GM12891 (cell line): ENCODE measurements at regions not wholly inside any gene's neighbourhood (a gene's known extent, or its start where the extent isn't known, plus 50 kb on each side); places are given as distances from the start of the nearest gene placed in this dataset.

Experiments used
- DNase-seq: peaks from one replicate; pipeline ENCODE4 v3.0.0; 2011; ENCODE audit warnings: low spot score; ENCODE audit not compliant: insufficient read length
- FAIRE-seq: peaks from 2 replicates; lab custom pipeline; 2011; peaks lifted over from hg19 to GRCh38; lab: Jason Lieb, UNC
- PAX5 ChIP-seq: IDR thresholded peaks from 2 replicates; pipeline ENCODE4 v1.6.1; 2011; ENCODE audit warnings: low read length, moderate library complexity, mild to moderate bottlenecking; ENCODE audit not compliant: insufficient read depth, severe bottlenecking
- POLR2A ChIP-seq: IDR thresholded peaks from 2 replicates; pipeline ENCODE4 v1.6.1; 2011; ENCODE audit warnings: low read depth, low read length, control low read depth
- POLR2AphosphoS5 ChIP-seq: IDR thresholded peaks from 2 replicates; pipeline ENCODE4 v1.6.1; 2011; ENCODE audit warnings: low read depth, low read length, control low read depth
- POU2F2 ChIP-seq: IDR thresholded peaks from 2 replicates; pipeline ENCODE4 v1.6.1; 2011; ENCODE audit warnings: low read depth, mild to moderate bottlenecking, control low read depth, low read length, moderate library complexity
- SPI1 ChIP-seq: IDR thresholded peaks from 2 replicates; pipeline ENCODE4 v1.6.1; 2011; ENCODE audit warnings: low read depth, low read length, control low read depth
- TAF1 ChIP-seq: IDR thresholded peaks from 2 replicates; pipeline ENCODE4 v1.6.1; 2011; ENCODE audit warnings: low read depth, low read length, control low read depth

DNA sequence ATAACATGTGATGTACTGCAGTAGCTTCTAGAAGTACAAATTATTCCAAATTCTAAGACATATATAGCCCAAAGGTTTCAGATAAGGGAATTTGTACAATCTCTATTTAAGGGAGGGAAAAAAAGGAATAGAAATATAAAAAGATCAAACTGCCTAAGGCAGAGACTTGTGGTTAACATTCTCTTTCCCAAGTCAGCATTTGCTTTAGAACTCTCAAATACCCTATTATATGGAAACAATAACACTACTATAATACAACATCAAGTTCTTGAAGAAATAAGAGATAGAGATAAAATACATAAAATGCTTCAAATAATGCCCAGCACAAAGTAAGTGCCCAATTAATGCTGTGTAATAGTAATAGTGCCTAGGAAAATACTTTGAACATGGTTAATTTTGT lies 123.1 kb downstream of the CRPPA start:
- DNase-seq (no peak), FAIRE-seq (no peak)
- TF ChIP-seq TAF1, result no peak
- TF ChIP-seq POU2F2, result no peak
- no peak for TF ChIP-seq PAX5
- no peak for TF ChIP-seq POLR2AphosphoS5
- TF ChIP-seq POLR2A, result no peak
- TF ChIP-seq SPI1, result no peak

DNA sequence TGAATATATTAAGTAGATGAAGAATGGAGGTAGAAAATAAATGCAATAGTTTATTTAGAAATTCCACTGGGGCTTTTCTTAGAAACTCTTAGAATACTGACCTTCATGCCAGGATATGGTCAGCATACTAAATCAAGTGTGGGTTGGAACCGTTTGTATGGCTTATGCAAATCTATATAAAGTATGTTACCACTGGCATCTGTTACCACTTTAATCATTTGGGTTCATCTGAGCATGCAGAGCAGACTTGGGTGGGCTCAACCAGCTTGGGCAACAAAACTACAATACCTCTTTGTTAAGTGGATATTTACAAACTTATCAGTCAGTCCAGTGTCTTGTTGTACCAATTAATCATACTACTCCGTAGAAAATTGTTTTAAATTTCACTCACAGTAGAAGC lies 125.8 kb downstream of the CRPPA start:
- DNase-seq (no peak), FAIRE-seq (no peak)
- no peak for TF ChIP-seq POLR2A
- TF ChIP-seq POLR2AphosphoS5, result no peak
- no peak for TF ChIP-seq TAF1
- no peak for TF ChIP-seq PAX5
- TF ChIP-seq SPI1, result no peak
- no peak for TF ChIP-seq POU2F2

DNA sequence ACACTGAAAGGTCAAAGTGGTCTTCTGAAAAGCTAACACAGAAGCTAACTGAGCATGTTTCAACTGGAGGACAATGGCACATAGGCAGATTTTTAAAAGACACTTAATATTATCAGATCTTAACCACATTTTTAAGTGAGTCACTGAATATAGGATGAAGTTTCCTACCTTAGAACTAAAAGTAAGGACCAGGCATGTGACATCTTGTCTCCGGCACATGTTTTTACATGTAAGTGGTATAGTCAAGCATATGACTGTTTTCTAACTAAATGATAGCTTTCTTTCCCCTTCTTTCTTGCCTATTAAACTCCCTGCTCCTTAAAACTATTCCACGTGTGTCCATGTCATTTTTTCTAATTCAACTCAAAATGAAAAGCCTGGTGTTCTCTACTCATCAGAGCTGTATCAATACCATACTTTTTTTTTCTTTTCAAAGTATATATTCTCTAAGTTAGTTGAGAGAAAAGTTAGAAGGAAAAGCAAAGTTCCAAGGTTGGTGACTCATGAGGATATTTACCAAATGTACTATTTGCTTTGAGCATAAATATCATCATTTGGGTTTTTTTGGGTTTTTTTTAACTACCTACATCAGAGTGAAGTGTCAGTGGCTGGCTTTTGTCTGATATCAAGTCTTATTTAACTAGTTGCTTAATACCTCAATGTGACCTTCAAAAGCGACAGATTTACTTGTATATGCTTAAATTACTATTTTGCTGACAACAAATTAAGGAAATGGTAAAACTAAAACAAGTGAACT lies 127.5 kb downstream of the CRPPA start:
- DNase-seq (no peak), FAIRE-seq (no peak)

DNA sequence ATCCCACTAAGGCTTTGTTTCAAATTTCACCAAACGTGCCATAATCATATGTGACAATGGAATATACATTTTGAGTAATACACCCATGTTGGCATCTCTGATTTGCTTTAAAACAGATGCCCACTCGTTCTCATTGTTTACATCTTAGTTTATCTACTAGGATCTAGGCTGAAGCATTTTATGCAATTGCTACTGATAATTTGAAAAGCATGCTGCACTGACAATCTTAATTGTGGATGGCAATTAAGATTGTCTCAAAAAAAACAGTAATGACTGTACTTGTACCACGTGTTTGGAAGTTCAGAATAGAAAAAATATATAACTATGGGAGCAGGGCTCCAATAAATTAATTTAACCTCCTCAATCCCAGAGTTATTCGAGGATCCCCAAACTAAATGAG lies 136.8 kb downstream of the CRPPA start:
- no peak for DNase-seq
- FAIRE-seq, result no peak
- TF ChIP-seq SPI1, result no peak
- no peak for TF ChIP-seq PAX5
- TF ChIP-seq TAF1, result no peak
- no peak for TF ChIP-seq POLR2AphosphoS5
- no peak for TF ChIP-seq POU2F2

More for the DNA sequence above, 127.5 kb downstream of the CRPPA start:
- TF ChIP-seq TAF1 (no peak), POLR2A (no peak), SPI1 (no peak), POU2F2 (no peak), POLR2AphosphoS5 (no peak), PAX5 (no peak)

DNA sequence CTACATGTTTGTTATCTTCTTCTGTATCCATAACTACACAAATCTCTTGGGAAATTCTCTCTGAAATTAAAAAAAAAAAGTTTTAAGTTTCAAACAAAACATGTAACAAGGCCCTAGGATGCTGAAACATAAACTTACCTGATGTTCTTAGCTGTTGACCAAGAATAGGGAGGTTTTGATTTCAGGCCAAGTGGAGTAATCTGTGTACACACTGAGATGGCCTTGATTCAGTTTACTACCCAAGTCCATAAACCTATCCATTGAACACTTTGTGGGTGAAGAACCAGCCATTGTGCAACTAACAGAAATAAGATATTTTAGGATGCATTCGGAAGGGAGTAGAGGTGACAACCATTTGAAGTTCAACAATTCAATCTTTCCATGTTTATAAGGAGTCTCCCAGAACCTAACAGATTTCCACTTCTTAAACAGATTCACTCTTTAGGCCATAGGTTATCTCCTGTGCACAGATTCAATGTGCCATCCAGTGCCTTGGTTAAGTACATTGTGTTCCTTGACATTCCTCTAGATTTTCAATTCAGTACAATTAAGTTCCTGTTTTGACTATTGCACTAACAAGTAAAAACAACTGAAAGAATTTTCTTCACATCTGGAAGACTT lies 143.1 kb downstream of the CRPPA start:
- no peak for TF ChIP-seq SPI1
- TF ChIP-seq POLR2AphosphoS5, result no peak
- TF ChIP-seq PAX5, result no peak
- TF ChIP-seq POU2F2, result no peak
- no peak for TF ChIP-seq POLR2A
- TF ChIP-seq TAF1, result no peak
- FAIRE-seq (no peak), DNase-seq (no peak)

DNA sequence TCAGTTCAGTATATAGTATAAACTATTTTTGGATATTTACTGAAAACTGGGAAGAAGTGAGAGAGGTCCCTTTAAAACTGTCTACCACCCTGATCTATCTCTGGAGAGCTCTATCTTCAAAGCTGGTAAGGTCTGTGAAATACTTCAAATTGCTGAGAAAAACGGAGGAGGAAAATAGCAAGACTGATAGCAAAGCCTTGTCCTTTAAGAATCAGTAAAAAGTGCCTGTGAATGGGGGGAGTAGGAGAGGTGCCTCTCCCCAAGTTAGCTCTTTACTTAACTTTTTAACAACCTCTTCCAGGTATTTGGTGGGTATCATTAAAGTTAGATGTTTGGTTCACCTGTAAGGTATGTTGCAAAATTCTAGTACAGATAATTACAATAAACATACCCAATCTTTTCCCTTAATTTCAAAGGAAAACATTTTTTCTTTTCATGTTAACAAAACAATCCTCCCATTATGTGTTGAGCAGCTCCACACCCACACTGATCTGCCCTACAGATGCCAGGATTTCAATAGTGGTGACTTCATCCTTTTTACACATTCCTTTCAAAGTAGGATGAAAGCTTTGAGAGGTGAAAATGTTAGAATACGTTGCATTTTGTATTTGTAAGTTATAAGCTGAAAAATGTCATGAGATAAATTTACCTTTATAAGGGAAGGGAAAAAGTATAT lies 149.2 kb downstream of the CRPPA start:
- TF ChIP-seq POLR2AphosphoS5 (no peak), POU2F2 (no peak), TAF1 (no peak), SPI1 (no peak), POLR2A (no peak), PAX5 (no peak)
- FAIRE-seq (no peak), DNase-seq (no peak)

DNA sequence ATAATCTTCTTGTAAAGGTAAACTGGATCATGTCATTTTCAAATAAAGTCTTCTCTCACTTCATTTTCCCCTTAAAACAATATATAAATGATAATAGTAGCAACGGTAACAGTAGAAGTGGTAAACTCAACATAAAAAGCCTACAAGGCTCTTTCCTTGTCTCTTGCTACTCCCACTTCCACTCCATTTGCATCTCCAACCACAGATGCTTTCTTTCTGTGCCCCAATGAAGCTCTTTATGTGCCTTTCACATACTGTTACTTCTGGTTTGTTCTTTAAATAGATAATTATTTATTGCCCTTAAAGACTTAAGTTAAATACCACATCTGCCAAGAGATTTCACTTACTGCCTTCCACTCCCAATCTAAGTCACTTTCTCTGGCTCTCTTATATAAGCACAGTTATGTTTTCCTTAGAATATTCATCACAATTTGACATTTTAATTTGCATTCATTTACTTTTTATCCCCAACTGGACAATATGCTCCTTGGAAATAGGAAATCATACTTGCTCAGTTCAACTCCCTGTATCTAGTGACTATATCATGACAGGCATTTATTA lies 149.9 kb downstream of the CRPPA start:
- no peak for FAIRE-seq
- no peak for DNase-seq
- TF ChIP-seq SPI1 (no peak), POLR2AphosphoS5 (no peak), PAX5 (no peak), POU2F2 (no peak), POLR2A (no peak), TAF1 (no peak)

DNA sequence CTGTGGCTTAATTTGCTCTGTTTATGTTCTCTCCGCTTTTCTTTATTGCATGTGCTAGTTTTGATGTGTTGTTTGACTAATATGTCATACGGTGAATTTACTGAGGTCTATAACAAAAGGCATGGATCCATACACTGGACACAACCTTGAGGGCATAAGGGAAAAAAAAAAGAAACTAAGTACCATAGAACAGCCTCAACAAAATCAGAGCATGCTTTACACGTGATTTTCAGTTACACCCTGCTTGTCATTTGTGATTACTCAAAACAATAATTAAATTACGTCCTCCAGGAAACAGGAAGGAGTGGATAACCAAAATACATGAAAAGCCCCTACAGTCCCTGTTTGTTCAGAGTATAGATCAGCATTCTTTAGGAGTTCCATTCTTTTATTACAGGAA lies 150.5 kb downstream of the CRPPA start:
- TF ChIP-seq PAX5, result no peak
- TF ChIP-seq POLR2A, result no peak
- no peak for TF ChIP-seq POU2F2
- no peak for TF ChIP-seq TAF1
- TF ChIP-seq SPI1, result no peak
- no peak for TF ChIP-seq POLR2AphosphoS5
- DNase-seq (no peak), FAIRE-seq (no peak)

DNA sequence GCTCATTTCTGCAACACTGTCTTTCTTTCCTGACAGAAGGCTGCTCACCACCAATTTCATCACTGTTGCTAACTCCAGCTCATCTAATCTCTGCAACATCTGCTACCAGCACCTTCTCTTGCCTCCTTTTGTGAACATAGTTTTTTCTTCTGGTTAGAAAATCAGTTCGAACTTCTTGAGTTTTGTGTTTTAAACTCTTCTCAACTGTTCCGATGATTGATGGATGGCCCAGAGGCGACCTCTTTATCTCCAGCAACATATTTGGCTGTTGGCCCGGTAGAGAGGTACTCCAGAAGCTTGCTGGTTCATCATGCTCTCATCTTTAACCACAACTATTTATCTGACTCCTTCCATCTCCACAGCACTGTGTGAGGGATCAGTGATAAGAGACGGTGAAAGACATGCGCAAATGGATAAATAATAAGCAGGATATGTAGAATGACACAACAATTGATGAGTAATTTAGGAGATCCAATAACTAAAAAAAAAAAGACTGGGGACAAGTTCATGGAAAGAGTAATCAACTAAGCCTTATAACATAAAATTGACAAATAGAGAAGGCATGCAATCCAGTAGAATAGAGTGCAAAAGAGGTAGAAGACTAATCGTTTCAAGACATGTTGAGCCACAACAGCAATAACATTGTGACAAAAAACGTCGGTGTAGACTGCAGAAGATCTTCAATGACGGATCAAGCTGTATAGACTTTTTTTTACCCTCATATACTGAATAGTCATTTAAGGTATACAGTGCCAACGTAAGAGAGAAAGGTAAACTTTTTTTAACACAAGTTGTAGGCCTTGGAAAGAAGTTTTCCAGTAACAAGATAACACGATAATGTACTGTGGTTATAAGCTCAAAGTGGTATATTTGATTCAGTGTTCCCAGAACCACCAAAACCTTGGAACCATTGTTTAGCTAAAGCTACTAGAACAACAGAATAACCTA lies 152.2 kb downstream of the CRPPA start:
- no peak for FAIRE-seq
- TF ChIP-seq TAF1 (no peak), PAX5 (no peak)
- no peak for DNase-seq
